Neural cell (in vitro differentiated cells): ENCODE measurements at regions not wholly inside any gene's neighbourhood (a gene's known extent, or its start where the extent isn't known, plus 50 kb on each side); places are given as distances from the start of the nearest gene placed in this dataset.

Experiments
- CTCF ChIP-seq: fragments of 450-650 bp; IDR thresholded peaks from 2 replicates; pipeline ENCODE4 v1.5.1; 2014; ENCODE audit warnings: antibody characterized with exemption, mild to moderate bottlenecking, moderate library complexity; ENCODE audit not compliant: poor library complexity, severe bottlenecking
- EP300 ChIP-seq: fragments of 450-650 bp; conservative IDR thresholded peaks from 2 replicates; pipeline ENCODE4 v1.6.1; 2014; ENCODE audit warnings: antibody characterized with exemption, mild to moderate bottlenecking, moderate library complexity; ENCODE audit not compliant: poor library complexity, severe bottlenecking
- EZH2 ChIP-seq: fragments of 200-600, 300-800 bp; shearing (Covaris generic), sonication (generic); IDR thresholded peaks from 2 replicates; pipeline ENCODE4 v1.6.1; 2014; ENCODE audit warnings: antibody characterized with exemption, low read length, borderline replicate concordance, mild to moderate bottlenecking; ENCODE audit not compliant: insufficient read depth, poor library complexity, severe bottlenecking
- MXI1 ChIP-seq: fragments of 450-650 bp; conservative IDR thresholded peaks from 2 replicates; pipeline ENCODE4 v1.6.1; 2014; ENCODE audit warnings: antibody characterized with exemption, mild to moderate bottlenecking; ENCODE audit not compliant: poor library complexity, severe bottlenecking
- POLR2AphosphoS5 ChIP-seq: IDR thresholded peaks from 2 replicates; pipeline ENCODE4 v1.6.1; 2012
- RAD21 ChIP-seq: fragments of 450-650 bp; conservative IDR thresholded peaks from 2 replicates; pipeline ENCODE4 v1.6.1; 2014; ENCODE audit warnings: antibody characterized with exemption, mild to moderate bottlenecking, moderate library complexity
- REST ChIP-seq: IDR thresholded peaks from 2 replicates; pipeline ENCODE4 v1.6.1; 2012; ENCODE audit warnings: borderline replicate concordance
- SMC3 ChIP-seq: fragments of 450-650 bp; conservative IDR thresholded peaks from 2 replicates; pipeline ENCODE4 v1.6.1; 2014; ENCODE audit warnings: antibody characterized with exemption, mild to moderate bottlenecking, moderate library complexity; ENCODE audit not compliant: poor library complexity
- TAF1 ChIP-seq: IDR thresholded peaks from 2 replicates; pipeline ENCODE4 v1.6.1; 2012; ENCODE audit warnings: low read depth

GRCh38 chr9:79131824-79132377 lies 439.9 kb upstream of the TLE4 start:
- TF ChIP-seq EP300, result no peak
- no peak for TF ChIP-seq CTCF
- TF ChIP-seq EZH2, result no peak
- TF ChIP-seq REST, result no peak
- no peak for TF ChIP-seq SMC3
- TF ChIP-seq POLR2AphosphoS5, result no peak
- no peak for TF ChIP-seq RAD21
- TF ChIP-seq TAF1, result no peak
- no peak for TF ChIP-seq MXI1
